GM06990 (cell line): ENCODE measurements at regions not wholly inside any gene's neighbourhood (a gene's known extent, or its start where the extent isn't known, plus 50 kb on each side); places are given as distances from the start of the nearest gene placed in this dataset.

Experiments used
- DNase-seq: peaks from one replicate; pipeline ENCODE4 v3.0.0-alpha.2; 2011; ENCODE audit not compliant: insufficient read length; ENCODE audit errors: extremely low read depth
- H3K27me3 ChIP-seq: replicated peaks from 2 replicates; pipeline ENCODE4 v1.6.0; 2011; ENCODE audit warnings: low read length; ENCODE audit not compliant: control insufficient read depth, insufficient read depth
- H3K36me3 ChIP-seq: 2 replicates; pipeline ENCODE4 v1.5.1; 2011; ENCODE audit warnings: low read length; ENCODE audit not compliant: control insufficient read depth, insufficient read depth
- H3K4me3 ChIP-seq: replicated peaks from 2 replicates; pipeline ENCODE4 v1.5.1; 2011; ENCODE audit warnings: low read depth, mild to moderate bottlenecking, control low read depth, low read length
- CTCF ChIP-seq: IDR thresholded peaks from 2 replicates; pipeline ENCODE4 v1.5.1; 2011; ENCODE audit warnings: low read length, control low read depth, mild to moderate bottlenecking, inconsistent platforms; ENCODE audit not compliant: insufficient read depth, poor library complexity, severe bottlenecking

- no peaks in the 10 kb centered on the region for H3K27me3 ChIP-seq
- peak; percentile 59 for TF ChIP-seq CTCF
- H3K4me3 ChIP-seq: no peak overlapping the region
- H3K36me3 ChIP-seq: no peaks in the 10 kb centered on the region
- no peak for DNase-seq
These were observed 51.0 kb upstream of the PDX1 start for GRCh38 chr13:27868641-27869435.

- DNase-seq: no peak
- no peak for TF ChIP-seq CTCF
- no peaks in the 10 kb centered on the region for H3K36me3 ChIP-seq
- no peaks in the 10 kb centered on the region for H3K27me3 ChIP-seq
- H3K4me3 ChIP-seq: no peak overlapping the region
These were observed 50.2 kb upstream of the PDX1 start for GRCh38 chr13:27869436-27870095.
